Activated B cell treated with CpG ODN at 0.5 μM for 24 hours (primary cell): ENCODE measurements at regions not wholly inside any gene's neighbourhood (a gene's known extent, or its start where the extent isn't known, plus 50 kb on each side); places are given as distances from the start of the nearest gene placed in this dataset.
"Not testable (repeated sequence)": the region's sequence is repeated elsewhere in the genome, so short reads cannot be mapped to it uniquely, and the experiment has no call there.

Source experiments
- ATAC-seq: fragments of 200-7000 bp; cut with Tn5 transposase; one replicate; pipeline ENCODE4 v1.10.0; 2021; ENCODE audit warnings: low read depth, mild to moderate bottlenecking, moderate library complexity
- CTCF ChIA-PET: fragments of 350-600 bp; sonication (Branson Sonifier 250); formaldehyde crosslinking; loops from one replicate; lab custom pipeline; 2021; ENCODE audit warnings: antibody characterized with exemption; lab: Charles Lee
- POLR2A ChIA-PET: fragments of 350-600 bp; sonication (Branson Sonifier 250); formaldehyde crosslinking; loops from one replicate; lab custom pipeline; 2021; ENCODE audit warnings: antibody characterized with exemption; lab: Charles Lee
- DNase-seq: peaks from one replicate; pipeline ENCODE4 v3.0.0; 2022
- H3K27ac Mint-ChIP-seq: one replicate; pipeline ENCODE4 v1.8.0; 2020; ENCODE audit warnings: mixed read lengths
- H3K27me3 Mint-ChIP-seq: one replicate; pipeline ENCODE4 v1.8.0; 2021; ENCODE audit warnings: mixed read lengths
- H3K36me3 Mint-ChIP-seq: one replicate; pipeline ENCODE4 v1.8.0; 2021; ENCODE audit warnings: low read depth, mixed read lengths
- H3K4me1 Mint-ChIP-seq: one replicate; pipeline ENCODE4 v1.8.0; 2021; ENCODE audit warnings: mixed read lengths
- H3K4me3 Mint-ChIP-seq: one replicate; pipeline ENCODE4 v1.8.0; 2020; ENCODE audit warnings: mild to moderate bottlenecking, mixed read lengths
- H3K9me3 Mint-ChIP-seq: one replicate; pipeline ENCODE4 v1.8.0; 2020; ENCODE audit warnings: mixed read lengths
- CTCF ChIP-seq: fragments of 200-600 bp; IDR thresholded peaks from one replicate; pipeline ENCODE4 v1.8.0; 2022; ENCODE audit warnings: antibody characterized with exemption, mild to moderate bottlenecking
- intact Hi-C: fragments of 100-400 bp; cut with micrococcal nuclease; formaldehyde crosslinking; loops from one replicate; pipeline ENCODE4 v1.15.1; 2024

GRCh38 chr3:13233487-13234485 is 160.6 kb upstream of the IQSEC1 start:
- H3K9me3 Mint-ChIP-seq: no peaks in the 10 kb centered on the region
- H3K27me3 Mint-ChIP-seq: peaks cover 2% of the 10 kb centered on the region
- H3K36me3 Mint-ChIP-seq: no peaks in the 10 kb centered on the region
- H3K4me3 Mint-ChIP-seq: peak overlapping the region; percentile 60
- intact Hi-C loops: loop anchor here (5.0 kb wide), 2 partner anchors 49 to 141 kb away; no protein-coding TSS in a partner anchor
- peaks cover 37% of the 10 kb centered on the region for H3K4me1 Mint-ChIP-seq
- POLR2A ChIA-PET: interaction anchor here (1.2 kb wide), 1 partner anchor 98 kb away, joined by 3 read pairs; no protein-coding TSS in a partner anchor
- peak overlapping the region; percentile 47 for H3K27ac Mint-ChIP-seq
- ATAC-seq: no peak
- DNase-seq: no peak
- CTCF ChIA-PET: no interaction called here
- TF ChIP-seq CTCF: no peak

GRCh38 chr3:13231781-13232666 is 158.8 kb upstream of the IQSEC1 start:
- Mint-ChIP-seq H3K27ac (no peak overlapping the region), H3K4me1 (peaks cover 36% of the 10 kb centered on the region), H3K4me3 (no peak overlapping the region), H3K9me3 (no peaks in the 10 kb centered on the region), H3K36me3 (no peaks in the 10 kb centered on the region), H3K27me3 (peaks cover 2% of the 10 kb centered on the region)
- ChIA-PET CTCF (no interaction called here), POLR2A (no interaction called here)
- ATAC-seq: no peak
- intact Hi-C loops: loop anchor here (5.0 kb wide), 2 partner anchors 50 to 140 kb away; no protein-coding TSS in a partner anchor
- DNase-seq: no peak
- no peak for TF ChIP-seq CTCF

GRCh38 chr3:13229273-13229949 is 156.2 kb upstream of the IQSEC1 start:
- ChIA-PET CTCF (interaction anchor here (1.0 to 1.3 kb wide), 2 partner anchors 137 to 223 kb away, joined by 3 to 5 read pairs; no protein-coding TSS in a partner anchor), POLR2A (interaction anchor here (0.6 to 1.2 kb wide), 2 partner anchors 8 to 82 kb away, joined by 3 to 9 read pairs; no protein-coding TSS in a partner anchor)
- intact Hi-C loops: loop anchor here (2.0 kb wide), 1 partner anchor 223 kb away; no protein-coding TSS in a partner anchor
- Mint-ChIP-seq H3K4me1 (peaks cover 14% of the 10 kb centered on the region), H3K36me3 (no peaks in the 10 kb centered on the region), H3K9me3 (no peaks in the 10 kb centered on the region), H3K27me3 (peaks cover 2% of the 10 kb centered on the region), H3K4me3 (no peak overlapping the region), H3K27ac (no peak overlapping the region)
- no peak for DNase-seq
- TF ChIP-seq CTCF: no peak
- no peak for ATAC-seq

GRCh38 chr3:13228584-13228983 is 155.4 kb upstream of the IQSEC1 start:
- CTCF ChIA-PET: interaction anchor here (1.0 to 1.3 kb wide), 2 partner anchors 137 to 224 kb away, joined by 3 to 5 read pairs; no protein-coding TSS in a partner anchor

GRCh38 chr3:13228169-13228568 is 154.9 kb upstream of the IQSEC1 start:
- intact Hi-C loops: loop anchor here (2.0 kb wide), 1 partner anchor 225 kb away; no protein-coding TSS in a partner anchor
- POLR2A ChIA-PET, H3K27ac Mint-ChIP-seq, ATAC-seq, H3K27me3 Mint-ChIP-seq, H3K9me3 Mint-ChIP-seq, H3K4me1 Mint-ChIP-seq, H3K36me3 Mint-ChIP-seq, DNase-seq, CTCF ChIA-PET, H3K4me3 Mint-ChIP-seq: not testable (repeated sequence)

More at GRCh38 chr3:13228584-13228983, 155.4 kb upstream of the IQSEC1 start:
- H3K27ac Mint-ChIP-seq: no peak overlapping the region
- POLR2A ChIA-PET: no interaction called here
- ATAC-seq (no peak), DNase-seq (no peak)
- no peaks in the 10 kb centered on the region for H3K9me3 Mint-ChIP-seq
- no peak overlapping the region for H3K4me3 Mint-ChIP-seq
- peaks cover 2% of the 10 kb centered on the region for H3K27me3 Mint-ChIP-seq
- TF ChIP-seq CTCF: no peak
- H3K4me1 Mint-ChIP-seq: peaks cover 6% of the 10 kb centered on the region
- intact Hi-C loops: loop anchor here (2.0 kb wide), 1 partner anchor 224 kb away; no protein-coding TSS in a partner anchor
- no peaks in the 10 kb centered on the region for H3K36me3 Mint-ChIP-seq
